HepG2 (cell line): ENCODE measurements at regions not wholly inside any gene's neighbourhood (a gene's known extent, or its start where the extent isn't known, plus 50 kb on each side); places are given as distances from the start of the nearest gene placed in this dataset.
"Not testable (repeated sequence)": the region's sequence is repeated elsewhere in the genome, so short reads cannot be mapped to it uniquely, and the experiment has no call there.

Source experiments
- ATAC-seq: fragments of 200-7000 bp; cut with Tn5 transposase; 3 replicates; pipeline ENCODE4 v1.9.1; 2020; ENCODE audit warnings: mild to moderate bottlenecking, moderate library complexity
- BruUV-seq: library from RNA; stranded (reverse); fragments of 400-500 nt; replicated peaks from 2 replicates; lab custom pipeline; 2021; lab: Mats Ljungman, UMichigan
- CTCF ChIA-PET: fragments of 300-600 bp; formaldehyde crosslinking; extraction: SDS; loops from one replicate; lab custom pipeline; 2021; ENCODE audit warnings: low total read pairs, inconsistent platforms, low intra/inter-chr PET ratio; lab: Yijun Ruan, JAX
- POLR2A ChIA-PET: fragments of 350-600 bp; sonication (Branson Sonifier 250); formaldehyde crosslinking; loops from one replicate; lab custom pipeline; 2020; ENCODE audit warnings: antibody characterized with exemption, inconsistent platforms; lab: Yijun Ruan, JAX
- DNase-seq: peaks from one replicate; pipeline ENCODE4 v3.0.0-alpha.2; 2015; ENCODE audit warnings: low spot score
- FAIRE-seq: peaks from 3 replicates; lab custom pipeline; 2011; peaks lifted over from hg19 to GRCh38; lab: Jason Lieb, UNC
- H2AFZ ChIP-seq: one replicate; pipeline ENCODE4 v1.6.1; 2011; ENCODE audit warnings: low read length, inconsistent platforms
- H3K27ac ChIP-seq: fragments of 300-600 bp; 3 replicates; pipeline ENCODE4 v1.8.0; 2011; ENCODE audit warnings: mixed run types, mild to moderate bottlenecking, mixed read lengths, low read length, inconsistent platforms; ENCODE audit not compliant: insufficient read depth; ENCODE audit errors: extremely low read length
- H3K27me3 ChIP-seq, 2 experiments: fragments of 200-600 bp in 1 of 2; 2 replicates in 1 of 2; 3 replicates in 1 of 2; pipeline versions ENCODE4 v1.6.0 to v1.8.0; 2011; ENCODE audit warnings: low read length in 2 of 2, mild to moderate bottlenecking in 2 of 2, moderate library complexity in 2 of 2, inconsistent platforms in 1 of 2; ENCODE audit not compliant: insufficient read depth in 2 of 2, control insufficient read depth in 1 of 2
- H3K36me3 ChIP-seq, 2 experiments: fragments of 200-600 bp in 1 of 2; replicated peaks in 1 of 2; 2 replicates in 1 of 2; 3 replicates in 1 of 2; pipeline versions ENCODE4 v1.5.1 to v1.8.0; 2011; ENCODE audit warnings: low read length in 2 of 2, inconsistent platforms in 1 of 2; ENCODE audit not compliant: insufficient read depth in 2 of 2, control insufficient read depth in 1 of 2
- H3K4me1 ChIP-seq: 2 replicates; pipeline ENCODE4 v1.5.1; 2012; ENCODE audit warnings: low read length, inconsistent platforms; ENCODE audit not compliant: insufficient read depth
- H3K4me2 ChIP-seq: 2 replicates; pipeline ENCODE4 v1.6.0; 2011; ENCODE audit warnings: low read depth, low read length, inconsistent platforms
- H3K4me3 ChIP-seq, 3 experiments: fragments of 200-600 bp in 1 of 3; sonication (generic), shearing (Covaris generic) in 1 of 3; replicated peaks in 1 of 3; 2 replicates each; pipeline ENCODE4 v1.5.1; 2011 to 2016; ENCODE audit warnings: low read length in 3 of 3, inconsistent platforms in 2 of 3, low read depth in 2 of 3, mild to moderate bottlenecking in 2 of 3, control low read depth in 1 of 3, mixed read lengths in 1 of 3; ENCODE audit not compliant: insufficient read depth in 1 of 3
- H3K79me2 ChIP-seq: one replicate; pipeline ENCODE4 v1.6.1; 2011; ENCODE audit warnings: low read length, inconsistent platforms; ENCODE audit not compliant: insufficient read depth
- H3K9ac ChIP-seq: 2 replicates; pipeline ENCODE4 v1.6.0; 2011; ENCODE audit warnings: mild to moderate bottlenecking, low read depth, low read length, inconsistent platforms; ENCODE audit not compliant: insufficient read depth
- H3K9me3 ChIP-seq: 2 replicates; pipeline ENCODE4 v1.5.1; 2012; ENCODE audit warnings: mild to moderate bottlenecking, low read length
- H4K20me1 ChIP-seq: 2 replicates; pipeline ENCODE4 v1.6.0; 2011; ENCODE audit warnings: inconsistent platforms, mild to moderate bottlenecking, low read length, moderate library complexity; ENCODE audit not compliant: insufficient read depth
- WGBS: methylation state at CpG from one replicate; pipeline ENCODE4 v1.1.6; 2017; ENCODE audit warnings: low lambda C conversion rate; 5-methylcytosine and 5-hydroxymethylcytosine counted together
- in situ Hi-C: cut with HindIII; loops from 2 replicates; pipeline ENCODE4 v1.10.0; 2017; ENCODE audit warnings: low pct_unique_long_range_greater_than_20kb; ENCODE audit not compliant: extremely low pct_ligation_motif_present
- intact Hi-C: fragments of 100-400 bp; cut with micrococcal nuclease; formaldehyde crosslinking; loops from one replicate; pipeline ENCODE4 v1.10.0; 2022; ENCODE audit not compliant: unreplicated experiment

GRCh38 chr21:10442018-10442417 is 79.4 kb upstream of the TPTE start:
- FAIRE-seq, H3K36me3 ChIP-seq, intact Hi-C loops, H3K79me2 ChIP-seq, H3K27me3 ChIP-seq, BruUV-seq, H3K4me2 ChIP-seq, H2AFZ ChIP-seq, ATAC-seq, H3K4me1 ChIP-seq, CTCF ChIA-PET, H3K4me3 ChIP-seq, DNase-seq, H4K20me1 ChIP-seq, H3K27ac ChIP-seq, H3K9ac ChIP-seq, POLR2A ChIA-PET, in situ Hi-C loops: not testable (repeated sequence)
- H3K9me3 ChIP-seq, result peaks cover 84% of the 10 kb centered on the region
- WGBS, result 14% methylated on average over 6 of the region's 6 CpGs

- H3K9ac ChIP-seq, CTCF ChIA-PET, H4K20me1 ChIP-seq, H3K27ac ChIP-seq, H3K4me3 ChIP-seq, H3K79me2 ChIP-seq, H3K4me1 ChIP-seq, H3K27me3 ChIP-seq, in situ Hi-C loops, H3K4me2 ChIP-seq, POLR2A ChIA-PET, ATAC-seq, DNase-seq, intact Hi-C loops, BruUV-seq, H2AFZ ChIP-seq, FAIRE-seq, H3K36me3 ChIP-seq: not testable (repeated sequence)
- H3K9me3 ChIP-seq, result peaks cover 83% of the 10 kb centered on the region
- WGBS, result 9% methylated on average over 7 of the region's 7 CpGs
Observed at GRCh38 chr21:10445685-10446084, 75.7 kb upstream of the TPTE start.

- POLR2A ChIA-PET, H3K4me1 ChIP-seq, H3K36me3 ChIP-seq, H2AFZ ChIP-seq, CTCF ChIA-PET, H3K27ac ChIP-seq, H3K27me3 ChIP-seq, H3K4me2 ChIP-seq, H4K20me1 ChIP-seq, H3K9ac ChIP-seq, ATAC-seq, DNase-seq, FAIRE-seq, H3K79me2 ChIP-seq, intact Hi-C loops, H3K4me3 ChIP-seq, BruUV-seq, in situ Hi-C loops: not testable (repeated sequence)
- H3K9me3 ChIP-seq, result peaks cover 83% of the 10 kb centered on the region
- 28% methylated on average over 8 of the region's 8 CpGs for WGBS
Observed at GRCh38 chr21:10449451-10449850, 71.9 kb upstream of the TPTE start.

GRCh38 chr21:10451274-10451673 is 70.1 kb upstream of the TPTE start:
- H3K4me3 ChIP-seq, H3K4me2 ChIP-seq, H3K27ac ChIP-seq, POLR2A ChIA-PET, H3K4me1 ChIP-seq, intact Hi-C loops, H2AFZ ChIP-seq, H3K79me2 ChIP-seq, DNase-seq, H3K36me3 ChIP-seq, ATAC-seq, FAIRE-seq, BruUV-seq, H4K20me1 ChIP-seq, H3K9ac ChIP-seq, CTCF ChIA-PET, H3K27me3 ChIP-seq, in situ Hi-C loops: not testable (repeated sequence)
- peaks cover 83% of the 10 kb centered on the region for H3K9me3 ChIP-seq
- 7% methylated on average over 6 of the region's 6 CpGs for WGBS
